HAP-1 (cell line): ENCODE measurements at regions not wholly inside any gene's neighbourhood (a gene's known extent, or its start where the extent isn't known, plus 50 kb on each side); places are given as distances from the start of the nearest gene placed in this dataset.
"Not testable (repeated sequence)": the region's sequence is repeated elsewhere in the genome, so short reads cannot be mapped to it uniquely, and the experiment has no call there.

Source experiments
- DNase-seq, 2 experiments: peaks; one replicate each; pipeline ENCODE4 v3.0.0-alpha.2; 2016 to 2020; ENCODE audit warnings: low spot score in 2 of 2
- H3K27me3 ChIP-seq: fragments of 250-450 bp; sonication (Bioruptor Pico); 2 replicates; pipeline ENCODE4 v1.5.1; 2020; ENCODE audit warnings: low read depth, mild to moderate bottlenecking, moderate library complexity
- H3K36me3 ChIP-seq: fragments of 250-450 bp; sonication (Bioruptor Pico); replicated peaks from 2 replicates; pipeline ENCODE4 v1.5.1; 2020; ENCODE audit warnings: mild to moderate bottlenecking
- H3K4me1 ChIP-seq: fragments of 250-450 bp; sonication (Bioruptor Pico); 2 replicates; pipeline ENCODE4 v1.5.1; 2020; ENCODE audit warnings: mild to moderate bottlenecking
- H3K4me3 ChIP-seq: fragments of 250-450 bp; sonication (Bioruptor Pico); 2 replicates; pipeline ENCODE4 v1.5.1; 2020; ENCODE audit warnings: mild to moderate bottlenecking, moderate library complexity
- H3K9me3 ChIP-seq: fragments of 250-450 bp; sonication (Bioruptor Pico); 2 replicates; pipeline ENCODE4 v1.5.1; 2020; ENCODE audit warnings: mild to moderate bottlenecking, moderate library complexity
- in situ Hi-C: fragments of 300-500 bp; cut with MboI; formaldehyde crosslinking; loops from 3 replicates; pipeline ENCODE4 v1.14.3; 2020; ENCODE audit warnings: low sequenced_read_pairs, inconsistent platforms, mixed read lengths

- Histone ChIP-seq H3K27me3 (no peaks in the 10 kb centered on the region), H3K9me3 (no peaks in the 10 kb centered on the region), H3K4me1 (no peaks in the 10 kb centered on the region), H3K36me3 (no peaks in the 10 kb centered on the region), H3K4me3 (no peak overlapping the region)
- no peak for DNase-seq
- in situ Hi-C loops: no loop called here
These were observed 314.0 kb upstream of the FAM98A start for GRCh38 chr2:33913071-33913616.

- Histone ChIP-seq H3K4me3 (no peak overlapping the region), H3K9me3 (no peaks in the 10 kb centered on the region), H3K4me1 (no peaks in the 10 kb centered on the region), H3K36me3 (no peaks in the 10 kb centered on the region), H3K27me3 (no peaks in the 10 kb centered on the region)
- no peak for DNase-seq
- in situ Hi-C loops: no loop called here
These were observed 312.2 kb upstream of the FAM98A start for GRCh38 chr2:33911327-33911726.

GRCh38 chr2:33909945-33910695, 311.0 kb upstream of the FAM98A start:
- H3K4me1 ChIP-seq: no peaks in the 10 kb centered on the region
- in situ Hi-C loops: no loop called here
- H3K36me3 ChIP-seq: no peaks in the 10 kb centered on the region
- no peak for DNase-seq
- H3K27me3 ChIP-seq: no peaks in the 10 kb centered on the region
- H3K9me3 ChIP-seq: no peaks in the 10 kb centered on the region
- H3K4me3 ChIP-seq: no peak overlapping the region

DNA sequence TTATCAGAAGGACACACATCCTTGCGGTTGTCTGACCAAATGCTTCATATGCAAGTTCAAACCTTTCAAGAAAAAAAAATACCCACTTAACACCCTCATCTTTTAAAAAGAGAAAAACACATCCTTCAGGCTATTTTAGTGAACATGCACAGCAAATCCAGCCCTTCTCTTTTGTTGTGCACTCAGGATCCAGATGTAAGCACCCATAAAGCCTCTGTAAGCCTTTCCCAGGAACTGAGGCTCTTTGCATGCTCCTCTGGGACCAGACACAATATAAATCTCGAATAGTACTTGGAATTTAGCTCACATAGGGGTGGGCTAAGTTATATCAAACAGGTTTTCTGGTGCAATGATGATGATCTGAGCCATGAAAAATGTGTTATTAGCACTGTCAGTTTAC, 308.8 kb upstream of the FAM98A start:
- in situ Hi-C loops: no loop called here
- no peaks in the 10 kb centered on the region for H3K4me1 ChIP-seq
- no peak for DNase-seq
- H3K4me3 ChIP-seq: no peak overlapping the region
- H3K9me3 ChIP-seq: no peaks in the 10 kb centered on the region
- no peaks in the 10 kb centered on the region for H3K36me3 ChIP-seq
- H3K27me3 ChIP-seq: no peaks in the 10 kb centered on the region

- in situ Hi-C loops, H3K9me3 ChIP-seq, H3K27me3 ChIP-seq, H3K4me3 ChIP-seq, H3K4me1 ChIP-seq, DNase-seq, H3K36me3 ChIP-seq: not testable (repeated sequence)
These were observed 307.0 kb upstream of the FAM98A start for GRCh38 chr2:33906129-33906528.

- Histone ChIP-seq H3K36me3 (no peaks in the 10 kb centered on the region), H3K27me3 (no peaks in the 10 kb centered on the region), H3K4me3 (no peak overlapping the region), H3K9me3 (no peaks in the 10 kb centered on the region), H3K4me1 (no peaks in the 10 kb centered on the region)
- no peak for DNase-seq
- in situ Hi-C loops: no loop called here
These were observed 305.7 kb upstream of the FAM98A start for GRCh38 chr2:33904801-33905200.

DNA sequence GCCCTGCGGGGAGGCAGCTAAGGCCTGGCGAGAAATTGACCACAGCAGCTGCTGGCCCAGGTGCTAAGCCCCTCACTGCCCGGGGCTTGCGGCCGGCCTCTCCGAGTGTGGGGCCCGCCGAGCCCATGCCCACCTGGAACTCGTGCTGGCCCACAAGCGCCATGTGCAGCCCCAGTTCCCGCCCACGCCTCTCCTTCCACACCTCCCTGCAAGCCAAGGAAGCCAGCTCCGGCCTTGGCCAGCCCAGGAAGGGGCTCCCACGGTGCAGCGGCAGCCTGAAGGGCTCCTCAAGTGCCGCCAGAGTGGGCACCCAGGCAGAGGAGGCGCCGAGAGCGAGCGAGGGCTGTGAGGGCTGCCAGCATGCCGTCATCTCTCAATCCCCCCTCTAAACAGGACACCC, 304.6 kb upstream of the FAM98A start:
- Histone ChIP-seq H3K36me3 (no peaks in the 10 kb centered on the region), H3K4me3 (no peak overlapping the region), H3K27me3 (no peaks in the 10 kb centered on the region), H3K4me1 (no peaks in the 10 kb centered on the region), H3K9me3 (no peaks in the 10 kb centered on the region)
- in situ Hi-C loops: no loop called here
- DNase-seq: no peak

DNA sequence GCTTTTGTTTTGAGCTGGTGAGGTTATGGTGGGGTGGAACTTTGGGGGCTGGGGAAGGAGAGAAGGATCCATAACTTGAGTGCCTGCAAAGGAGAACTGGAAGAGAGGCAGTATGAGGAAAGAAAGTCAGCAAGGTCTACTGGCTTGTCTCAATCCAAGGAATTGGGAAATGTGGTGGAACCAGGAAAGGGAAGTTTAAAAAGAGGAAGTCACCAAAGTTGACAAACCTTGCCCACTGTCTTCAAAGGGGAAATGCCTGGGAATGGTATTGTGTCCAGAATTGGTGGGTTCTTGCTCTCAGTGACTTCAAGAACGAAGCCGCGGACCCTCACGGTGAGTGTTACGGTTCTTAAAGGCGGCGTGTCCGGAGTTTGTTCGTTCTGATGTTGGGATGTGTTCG, 304.1 kb upstream of the FAM98A start:
- Histone ChIP-seq H3K9me3 (no peaks in the 10 kb centered on the region), H3K4me1 (no peaks in the 10 kb centered on the region), H3K27me3 (no peaks in the 10 kb centered on the region), H3K4me3 (no peak overlapping the region), H3K36me3 (no peaks in the 10 kb centered on the region)
- in situ Hi-C loops: no loop called here
- DNase-seq: no peak

GRCh38 chr2:33900610-33901009, 301.5 kb upstream of the FAM98A start:
- no peaks in the 10 kb centered on the region for H3K4me1 ChIP-seq
- no peaks in the 10 kb centered on the region for H3K27me3 ChIP-seq
- no peaks in the 10 kb centered on the region for H3K36me3 ChIP-seq
- no peak overlapping the region for H3K4me3 ChIP-seq
- DNase-seq: no peak
- H3K9me3 ChIP-seq: no peaks in the 10 kb centered on the region
- in situ Hi-C loops: no loop called here

GRCh38 chr2:33897741-33898140, 298.6 kb upstream of the FAM98A start:
- Histone ChIP-seq H3K9me3 (no peaks in the 10 kb centered on the region), H3K4me1 (no peaks in the 10 kb centered on the region), H3K27me3 (no peaks in the 10 kb centered on the region), H3K4me3 (no peak overlapping the region), H3K36me3 (no peaks in the 10 kb centered on the region)
- in situ Hi-C loops: no loop called here
- no peak for DNase-seq

GRCh38 chr2:33893824-33894223, 294.7 kb upstream of the FAM98A start:
- no peak overlapping the region for H3K4me3 ChIP-seq
- no peaks in the 10 kb centered on the region for H3K9me3 ChIP-seq
- H3K36me3 ChIP-seq: no peaks in the 10 kb centered on the region
- in situ Hi-C loops: no loop called here
- DNase-seq: no peak
- H3K4me1 ChIP-seq: no peaks in the 10 kb centered on the region
- no peaks in the 10 kb centered on the region for H3K27me3 ChIP-seq

DNA sequence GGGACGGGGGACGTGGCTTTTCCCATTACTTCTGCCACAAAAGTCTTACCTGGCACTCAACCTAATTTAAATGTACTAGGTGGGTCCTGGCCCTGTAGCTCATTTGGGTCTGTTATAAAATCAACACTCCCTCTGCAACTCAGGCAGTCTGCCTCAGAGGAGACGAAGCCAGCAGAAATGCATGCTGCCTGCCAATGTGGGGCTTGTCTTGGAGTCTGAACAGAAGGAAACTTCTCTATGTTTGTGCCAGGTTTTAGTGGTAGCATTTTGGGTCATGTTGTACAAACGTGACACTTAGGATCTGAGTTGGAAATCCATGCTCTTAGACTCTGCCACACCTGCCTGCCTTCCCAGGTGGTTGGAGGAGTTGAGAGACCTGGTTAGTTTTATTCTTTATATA, 292.5 kb upstream of the FAM98A start:
- Histone ChIP-seq H3K27me3 (no peaks in the 10 kb centered on the region), H3K4me3 (no peak overlapping the region), H3K9me3 (no peaks in the 10 kb centered on the region), H3K4me1 (no peaks in the 10 kb centered on the region), H3K36me3 (no peaks in the 10 kb centered on the region)
- DNase-seq: no peak
- in situ Hi-C loops: no loop called here

- in situ Hi-C loops: no loop called here
- Histone ChIP-seq H3K9me3 (no peaks in the 10 kb centered on the region), H3K4me3 (no peak overlapping the region), H3K4me1 (no peaks in the 10 kb centered on the region), H3K27me3 (no peaks in the 10 kb centered on the region), H3K36me3 (no peaks in the 10 kb centered on the region)
- DNase-seq: no peak
These were observed 291.6 kb upstream of the FAM98A start for GRCh38 chr2:33890686-33891085.

DNA sequence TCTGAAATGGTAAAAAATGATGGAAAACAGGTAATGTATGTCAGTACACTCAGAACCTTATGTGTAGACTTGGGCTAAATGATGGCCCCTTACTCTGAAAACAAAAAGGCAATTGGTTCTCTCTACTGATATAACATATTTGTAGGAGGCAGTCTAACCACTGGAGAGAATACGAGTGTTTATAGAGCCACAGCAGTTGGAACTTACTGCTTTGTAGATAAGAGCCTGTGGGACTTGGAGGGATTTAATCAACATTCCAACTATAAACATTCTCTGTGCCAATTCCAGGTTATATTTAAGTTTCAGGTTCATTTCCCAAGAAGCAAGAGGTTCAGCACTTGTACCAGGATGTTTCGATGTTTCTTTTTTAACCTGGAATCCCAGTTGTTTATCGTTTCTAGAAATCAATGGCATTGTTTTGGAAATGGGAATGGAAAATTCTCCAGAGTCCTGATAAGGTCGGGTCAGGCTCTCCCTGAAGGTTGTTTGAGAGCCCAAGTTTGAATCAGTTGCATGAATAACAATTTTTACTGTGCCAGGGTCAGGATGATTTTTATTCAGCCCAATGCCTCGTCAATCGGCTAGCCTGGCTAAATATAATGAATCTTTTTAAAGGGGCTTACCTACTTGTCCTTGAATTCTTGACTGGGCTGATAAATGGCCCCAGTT, 278.4 kb upstream of the FAM98A start:
- Histone ChIP-seq H3K36me3 (no peaks in the 10 kb centered on the region), H3K4me3 (no peak overlapping the region), H3K27me3 (no peaks in the 10 kb centered on the region), H3K4me1 (no peaks in the 10 kb centered on the region), H3K9me3 (no peaks in the 10 kb centered on the region)
- in situ Hi-C loops: no loop called here
- DNase-seq: no peak
